PC-9 (cell line): ENCODE measurements at regions not wholly inside any gene's neighbourhood (a gene's known extent, or its start where the extent isn't known, plus 50 kb on each side); places are given as distances from the start of the nearest gene placed in this dataset.

Experiments used
- BruUV-seq: library from RNA; stranded (reverse); fragments of 400-500 nt; replicated peaks from 2 replicates; lab custom pipeline; 2021; lab: Mats Ljungman, UMichigan
- CTCF ChIA-PET: fragments of 300-600 bp; sonication (Branson Sonifier 250); formaldehyde crosslinking; loops from one replicate; lab custom pipeline; 2022; ENCODE audit warnings: antibody characterized with exemption; lab: Charles Lee
- POLR2A ChIA-PET: fragments of 300-600 bp; sonication (Branson Sonifier 250); formaldehyde crosslinking; loops from one replicate; lab custom pipeline; 2022; ENCODE audit warnings: antibody characterized with exemption; ENCODE audit not compliant: unreplicated experiment; lab: Charles Lee
- DNase-seq, 2 experiments: peaks; one replicate each; pipeline versions ENCODE4 v3.0.0 to v3.0.0-alpha.2; 2015 to 2022; ENCODE audit warnings: mixed read lengths in 1 of 2
- H2AFZ ChIP-seq: fragments of 200-600 bp; sonication (generic); 2 replicates; pipeline ENCODE4 v1.8.1; 2017; ENCODE audit warnings: antibody characterized with exemption
- H3F3A ChIP-seq: fragments of 200-600 bp; sonication (generic); 2 replicates; pipeline ENCODE4 v1.8.1; 2017; ENCODE audit warnings: antibody characterized with exemption, mild to moderate bottlenecking, low read depth; ENCODE audit not compliant: insufficient read depth
- H3K27ac ChIP-seq: fragments of 200-600 bp; sonication (generic); 2 replicates; pipeline ENCODE4 v1.6.1; 2016; ENCODE audit warnings: mixed run types
- H3K27me3 ChIP-seq: fragments of 200-600 bp; sonication (generic); 2 replicates; pipeline ENCODE4 v1.6.1; 2016; ENCODE audit warnings: low read depth, mixed run types; ENCODE audit not compliant: insufficient read depth
- H3K36me3 ChIP-seq: fragments of 200-600 bp; sonication (generic); 2 replicates; pipeline ENCODE4 v1.6.1; 2016; ENCODE audit warnings: low read depth, mixed run types
- H3K4me1 ChIP-seq: fragments of 200-600 bp; sonication (generic); replicated peaks from 2 replicates; pipeline ENCODE4 v1.6.1; 2016; ENCODE audit warnings: mixed run types; ENCODE audit not compliant: insufficient read depth
- H3K4me2 ChIP-seq: fragments of 200-600 bp; sonication (generic); 2 replicates; pipeline ENCODE4 v1.6.1; 2017; ENCODE audit warnings: mixed run types
- H3K4me3 ChIP-seq: fragments of 200-600 bp; sonication (generic); 2 replicates; pipeline ENCODE4 v1.6.1; 2016; ENCODE audit warnings: mixed run types
- H3K79me2 ChIP-seq: fragments of 200-600 bp; sonication (generic); 2 replicates; pipeline ENCODE4 v1.6.1; 2017; ENCODE audit warnings: low read depth, mixed run types
- H3K9me2 ChIP-seq: fragments of 200-600 bp; sonication (generic); 2 replicates; pipeline ENCODE4 v1.8.1; 2017; ENCODE audit warnings: mild to moderate bottlenecking; ENCODE audit not compliant: insufficient read depth
- H3K9me3 ChIP-seq: fragments of 200-600 bp; sonication (generic); 2 replicates; pipeline ENCODE4 v1.8.1; 2016; ENCODE audit warnings: low read depth; ENCODE audit not compliant: insufficient read depth
- H4K20me1 ChIP-seq: fragments of 200-600 bp; sonication (generic); 2 replicates; pipeline ENCODE4 v1.8.1; 2017; ENCODE audit not compliant: insufficient read depth
- CTCF ChIP-seq: fragments of 200-600 bp; sonication (generic); conservative IDR thresholded peaks from 2 replicates; pipeline ENCODE4 v1.6.1; 2017; ENCODE audit warnings: mixed run types, antibody characterized with exemption, mild to moderate bottlenecking, moderate library complexity
- EZH2 ChIP-seq: fragments of 200-600 bp; sonication (generic); IDR thresholded peaks from 2 replicates; pipeline ENCODE4 v1.8.0; 2017; ENCODE audit warnings: antibody characterized with exemption, low read depth
- intact Hi-C: fragments of 100-400 bp; cut with micrococcal nuclease; formaldehyde crosslinking; loops from one replicate; pipeline ENCODE4 v1.10.0; 2022; ENCODE audit not compliant: unreplicated experiment

GRCh38 chr4:127055357-127055756 is 577.4 kb upstream of the INTU start:
- TF ChIP-seq CTCF (no peak), EZH2 (no peak)
- POLR2A ChIA-PET = no interaction called here
- H4K20me1 ChIP-seq = no peaks in the 10 kb centered on the region
- no peaks in the 10 kb centered on the region for H3F3A ChIP-seq
- no peaks in the 10 kb centered on the region for H3K36me3 ChIP-seq
- DNase-seq = no peak
- no peaks in the 10 kb centered on the region for H3K4me1 ChIP-seq
- H3K4me3 ChIP-seq = no peak overlapping the region
- H3K9me2 ChIP-seq = no peaks in the 10 kb centered on the region
- no peak overlapping the region for H3K27ac ChIP-seq
- H2AFZ ChIP-seq = no peak overlapping the region
- BruUV-seq = no TSS peak
- H3K4me2 ChIP-seq = no peak overlapping the region
- no peaks in the 10 kb centered on the region for H3K79me2 ChIP-seq
- H3K27me3 ChIP-seq = no peaks in the 10 kb centered on the region
- CTCF ChIA-PET = no interaction called here
- no peaks in the 10 kb centered on the region for H3K9me3 ChIP-seq
- intact Hi-C loops = no loop called here

- Histone ChIP-seq H3K4me2 (no peak overlapping the region), H3K79me2 (no peaks in the 10 kb centered on the region), H4K20me1 (no peaks in the 10 kb centered on the region), H3K4me3 (no peak overlapping the region), H3K27ac (no peak overlapping the region), H3F3A (no peaks in the 10 kb centered on the region), H3K4me1 (no peaks in the 10 kb centered on the region), H3K9me3 (no peaks in the 10 kb centered on the region; the same call in 1 of the 2 replicates), H2AFZ (no peak overlapping the region), H3K9me2 (no peaks in the 10 kb centered on the region), H3K27me3 (no peaks in the 10 kb centered on the region), H3K36me3 (no peaks in the 10 kb centered on the region)
- POLR2A ChIA-PET = interaction anchor here (0.6 kb wide), 2 partner anchors 72 to 1655 kb away, joined by 3 to 6 read pairs; no protein-coding TSS in a partner anchor
- TF ChIP-seq EZH2 (no peak), CTCF (no peak)
- BruUV-seq = no TSS peak
- intact Hi-C loops = no loop called here
- CTCF ChIA-PET = no interaction called here
- DNase-seq = no peak
These were observed 563.1 kb upstream of the INTU start for GRCh38 chr4:127069675-127070074.

- POLR2A ChIA-PET = no interaction called here
These were observed 561.3 kb upstream of the INTU start for GRCh38 chr4:127071443-127071842.

More at GRCh38 chr4:127071443-127071842, 561.3 kb upstream of the INTU start:
- Histone ChIP-seq H3K27ac (no peak overlapping the region), H3K36me3 (no peaks in the 10 kb centered on the region), H3K4me1 (no peaks in the 10 kb centered on the region), H3K4me3 (no peak overlapping the region), H3K79me2 (no peaks in the 10 kb centered on the region), H3K9me2 (no peaks in the 10 kb centered on the region), H4K20me1 (no peaks in the 10 kb centered on the region), H3K9me3 (no peaks in the 10 kb centered on the region; the same call in 1 of the 2 replicates), H2AFZ (no peak overlapping the region), H3K4me2 (no peak overlapping the region), H3K27me3 (no peaks in the 10 kb centered on the region), H3F3A (no peaks in the 10 kb centered on the region)
- CTCF ChIA-PET = no interaction called here
- no TSS peak for BruUV-seq
- intact Hi-C loops = no loop called here
- no peak for TF ChIP-seq CTCF
- no peak for TF ChIP-seq EZH2
- DNase-seq = no peak
